GM10266 (cell line): ENCODE measurements at regions not wholly inside any gene's neighbourhood (a gene's known extent, or its start where the extent isn't known, plus 50 kb on each side); places are given as distances from the start of the nearest gene placed in this dataset.

Experiments
- DNase-seq: peaks from one replicate; pipeline ENCODE4 v3.0.0; 2012; ENCODE audit errors: extremely low spot score
- TF ChIP-seq, protein P1 (sequence below): IDR thresholded peaks from 2 replicates; pipeline ENCODE4 v1.5.1; 2012; ENCODE audit warnings: mild to moderate bottlenecking, low read depth; ENCODE audit not compliant: control insufficient read depth, insufficient read depth; ENCODE audit errors: missing control alignments

DNA sequence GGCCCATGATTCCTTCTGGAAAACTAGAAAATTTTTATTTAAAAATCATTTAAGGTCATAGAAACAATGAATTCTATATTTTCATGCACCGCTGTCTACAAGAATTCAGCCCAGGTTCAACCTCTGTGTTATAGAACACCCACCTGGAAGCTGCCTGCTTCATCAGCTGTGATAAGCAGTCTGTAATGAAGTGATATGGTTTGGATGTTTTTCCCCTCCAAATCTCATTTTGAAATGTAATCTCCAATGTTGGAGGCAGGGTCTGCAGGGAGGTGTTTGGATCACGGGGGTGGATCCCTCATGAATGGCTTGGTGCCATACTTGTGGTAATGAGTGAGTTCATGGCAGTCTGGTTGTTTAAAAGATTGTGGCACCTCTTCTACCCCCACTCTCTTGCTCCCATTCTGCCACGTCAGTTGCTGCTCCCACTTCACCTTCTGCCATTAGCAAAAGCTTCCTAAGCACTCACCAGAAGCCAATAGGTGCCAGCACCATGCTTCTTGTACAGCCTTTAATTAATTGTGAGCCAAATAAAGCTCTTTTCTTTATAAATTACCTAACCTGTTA is 55.6 kb downstream of the MRPL32 start:
- no peak for DNase-seq
- TF ChIP-seq, protein P1, sequence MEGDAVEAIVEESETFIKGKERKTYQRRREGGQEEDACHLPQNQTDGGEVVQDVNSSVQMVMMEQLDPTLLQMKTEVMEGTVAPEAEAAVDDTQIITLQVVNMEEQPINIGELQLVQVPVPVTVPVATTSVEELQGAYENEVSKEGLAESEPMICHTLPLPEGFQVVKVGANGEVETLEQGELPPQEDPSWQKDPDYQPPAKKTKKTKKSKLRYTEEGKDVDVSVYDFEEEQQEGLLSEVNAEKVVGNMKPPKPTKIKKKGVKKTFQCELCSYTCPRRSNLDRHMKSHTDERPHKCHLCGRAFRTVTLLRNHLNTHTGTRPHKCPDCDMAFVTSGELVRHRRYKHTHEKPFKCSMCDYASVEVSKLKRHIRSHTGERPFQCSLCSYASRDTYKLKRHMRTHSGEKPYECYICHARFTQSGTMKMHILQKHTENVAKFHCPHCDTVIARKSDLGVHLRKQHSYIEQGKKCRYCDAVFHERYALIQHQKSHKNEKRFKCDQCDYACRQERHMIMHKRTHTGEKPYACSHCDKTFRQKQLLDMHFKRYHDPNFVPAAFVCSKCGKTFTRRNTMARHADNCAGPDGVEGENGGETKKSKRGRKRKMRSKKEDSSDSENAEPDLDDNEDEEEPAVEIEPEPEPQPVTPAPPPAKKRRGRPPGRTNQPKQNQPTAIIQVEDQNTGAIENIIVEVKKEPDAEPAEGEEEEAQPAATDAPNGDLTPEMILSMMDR = no peak

DNA sequence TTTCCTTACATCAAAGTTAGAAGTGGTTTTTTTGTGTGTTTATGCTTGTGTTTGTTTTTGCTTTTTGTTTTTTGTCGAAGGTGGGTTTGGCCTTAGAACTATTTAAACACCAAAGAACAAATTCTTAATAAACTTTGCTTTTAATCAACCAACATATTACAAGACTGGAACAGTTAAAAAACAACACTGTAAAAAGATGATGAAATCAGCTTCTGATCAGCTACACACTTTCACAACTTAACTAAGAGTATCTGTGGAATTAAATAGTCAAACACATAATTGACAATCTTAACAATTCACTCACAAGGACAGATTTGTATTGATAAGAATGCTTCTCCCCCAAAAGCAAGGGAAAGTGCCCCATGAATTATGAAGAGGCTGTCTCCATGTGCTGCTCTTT is 58.8 kb downstream of the MRPL32 start:
- TF ChIP-seq, protein P1 = no peak
- DNase-seq = no peak

DNA sequence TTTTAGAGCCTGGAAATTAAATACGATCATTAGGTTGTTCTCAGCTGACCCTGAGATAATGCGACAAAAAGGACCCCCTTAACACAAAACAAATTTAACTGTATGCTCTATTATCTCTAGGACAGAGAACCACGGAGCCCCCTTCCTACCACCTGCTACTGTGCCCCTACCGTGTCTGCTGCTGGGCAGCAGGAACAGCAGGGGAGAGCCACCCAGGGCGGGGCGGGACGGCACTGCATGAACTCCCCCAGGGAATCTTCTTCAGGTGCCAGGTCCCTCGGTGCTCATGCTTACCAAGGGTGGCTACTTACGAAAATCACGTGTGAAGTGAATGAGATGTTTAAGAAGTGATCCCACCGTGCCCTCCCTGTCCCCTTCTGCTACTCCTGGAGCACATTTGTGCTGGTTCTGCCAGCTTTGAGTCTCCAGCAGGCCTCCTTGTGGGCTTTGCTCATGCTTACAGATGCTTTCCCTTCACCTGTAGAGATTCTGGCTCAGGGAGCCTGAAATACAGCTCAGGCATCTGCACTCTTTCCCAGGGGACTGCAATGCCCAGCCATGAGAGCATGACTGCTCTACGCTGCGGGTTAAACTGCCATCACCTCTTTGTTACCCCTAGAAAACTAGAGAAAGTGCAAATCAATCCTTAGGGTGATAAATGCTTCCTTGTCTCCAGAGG is 59.9 kb downstream of the MRPL32 start:
- no peak for DNase-seq
- TF ChIP-seq, protein P1 = no peak

DNA sequence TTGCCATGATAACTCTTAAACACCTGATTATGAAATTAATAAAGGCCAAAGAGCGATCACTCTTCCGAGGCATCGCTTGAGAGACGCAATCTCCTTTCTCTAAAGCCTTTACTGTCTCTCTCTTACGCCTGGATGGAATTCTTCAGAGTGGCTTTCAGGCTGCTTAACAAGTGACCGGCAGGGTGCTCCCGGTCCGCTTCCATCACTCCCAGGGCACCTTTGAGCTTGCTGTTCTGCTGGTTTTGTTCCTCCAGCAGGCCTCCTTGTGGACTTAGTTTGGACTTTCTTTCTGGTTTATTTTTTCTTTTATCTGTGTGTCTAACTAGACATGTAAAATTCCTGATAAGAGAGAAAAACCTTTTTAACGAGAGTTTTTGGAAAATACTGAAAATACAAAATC is 60.9 kb downstream of the MRPL32 start:
- TF ChIP-seq, protein P1 = no peak
- no peak for DNase-seq

DNA sequence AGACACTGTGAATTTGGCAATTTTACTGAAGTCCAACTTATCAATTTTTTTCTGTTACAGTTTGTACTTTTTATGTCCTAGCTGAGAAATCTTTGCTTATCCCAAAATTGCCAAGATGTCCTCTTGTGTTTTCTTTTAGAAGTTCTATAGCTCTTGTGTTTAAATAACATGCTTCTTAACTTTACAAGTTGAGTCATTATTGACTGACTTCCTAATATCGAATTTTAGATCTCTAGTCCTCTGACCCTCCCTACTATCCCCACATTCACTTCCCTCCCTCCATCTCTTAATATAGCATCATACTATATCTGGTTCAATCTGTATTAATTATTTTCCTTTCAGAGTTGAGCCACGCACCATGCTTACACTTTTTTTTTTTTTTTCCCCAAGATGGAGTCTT is 61.9 kb downstream of the MRPL32 start:
- TF ChIP-seq, protein P1 = no peak
- DNase-seq = no peak

DNA sequence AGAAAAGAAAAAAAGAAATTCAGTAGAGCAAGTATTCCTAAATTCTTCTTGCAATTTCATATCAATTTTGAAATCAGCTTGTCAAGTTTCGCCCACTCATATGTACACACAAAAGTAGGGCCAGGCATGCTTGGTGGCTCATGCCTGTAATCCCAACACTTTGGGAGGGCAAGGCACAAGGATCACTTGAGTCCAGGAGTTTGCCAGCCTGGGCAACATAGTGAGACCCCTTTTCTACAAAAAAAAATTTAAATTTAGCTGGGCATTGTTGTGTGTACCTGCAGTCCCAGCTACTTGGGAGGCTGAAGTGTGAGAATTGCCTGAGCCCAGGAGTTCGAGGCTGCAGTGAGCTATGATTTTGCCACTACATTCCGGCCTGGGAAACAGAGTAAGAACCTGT is 65.4 kb downstream of the MRPL32 start:
- TF ChIP-seq, protein P1 = no peak
- no peak for DNase-seq

DNA sequence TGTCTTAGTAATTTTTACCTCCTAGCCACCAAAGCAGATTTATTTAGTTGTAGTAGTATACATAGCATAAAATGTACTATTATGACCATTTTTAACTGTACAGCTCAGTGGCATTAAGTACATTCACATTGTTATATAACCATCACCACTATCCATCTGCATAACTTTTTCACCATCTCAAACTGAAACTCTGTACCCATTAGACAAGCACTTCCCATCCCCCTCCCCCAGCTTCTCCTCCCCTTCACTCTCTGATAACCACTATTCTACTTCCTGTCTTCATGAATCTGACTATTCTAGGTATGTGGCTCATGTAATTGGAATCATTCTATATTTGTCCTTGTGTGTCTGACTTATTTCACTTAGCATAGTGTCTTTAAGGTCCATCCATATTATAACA is 71.9 kb downstream of the MRPL32 start:
- no peak for DNase-seq
- TF ChIP-seq, protein P1 = no peak
